ENCODE measurements at regions not wholly inside any gene's neighbourhood (a gene's known extent, or its start where the extent isn't known, plus 50 kb on each side); places are given as distances from the start of the nearest gene placed in this dataset.

GRCh38 chr4:108527723-108528122, 92.7 kb upstream of the RPL34 start:
- DNase-seq (ENCODE audit: low spot score): no peak

- no peak for DNase-seq (ENCODE audit: low spot score)
These were observed 99.6 kb upstream of the RPL34 start for GRCh38 chr4:108520807-108521206.

- no peak for DNase-seq (ENCODE audit: low spot score)
These were observed 100.3 kb upstream of the RPL34 start for GRCh38 chr4:108519911-108520601.

GRCh38 chr4:108519208-108519833, 101.1 kb upstream of the RPL34 start:
- no peak for DNase-seq (ENCODE audit: low spot score)

- peak; percentile 72 for DNase-seq (ENCODE audit: low spot score)
These were observed 107.5 kb upstream of the RPL34 start for GRCh38 chr4:108512615-108513505.

GRCh38 chr4:108511618-108512017, 108.8 kb upstream of the RPL34 start:
- peak; percentile 60 for DNase-seq (ENCODE audit: low spot score)

- no peak for DNase-seq (ENCODE audit: low spot score)
These were observed 118.0 kb upstream of the RPL34 start for GRCh38 chr4:108502356-108502755.

- no peak for DNase-seq (ENCODE audit: low spot score)
These were observed 121.5 kb upstream of the RPL34 start for GRCh38 chr4:108498925-108499324.

GRCh38 chr4:108493596-108493931, 126.8 kb upstream of the RPL34 start:
- no peak for DNase-seq (ENCODE audit: low spot score)

- no peak for DNase-seq (ENCODE audit: low spot score)
These were observed 127.4 kb upstream of the RPL34 start for GRCh38 chr4:108492816-108493595.

GRCh38 chr4:108488865-108489264, 131.5 kb upstream of the RPL34 start:
- DNase-seq (ENCODE audit: low spot score): no peak

GRCh38 chr4:108486046-108486445, 134.3 kb upstream of the RPL34 start:
- DNase-seq (ENCODE audit: low spot score): no peak

- DNase-seq (ENCODE audit: low spot score): no peak
These were observed 136.2 kb upstream of the RPL34 start for GRCh38 chr4:108484187-108484586.

GRCh38 chr4:108483650-108484049, 136.7 kb upstream of the RPL34 start:
- no peak for DNase-seq (ENCODE audit: low spot score)

GRCh38 chr4:108483079-108483478, 137.3 kb upstream of the RPL34 start:
- no peak for DNase-seq (ENCODE audit: low spot score)

- DNase-seq (ENCODE audit: low spot score): no peak
These were observed 139.5 kb upstream of the RPL34 start for GRCh38 chr4:108480881-108481280.

- no peak for DNase-seq (ENCODE audit: low spot score)
These were observed 142.8 kb upstream of the RPL34 start for GRCh38 chr4:108477527-108478108.

- no peak for DNase-seq (ENCODE audit: low spot score)
These were observed 147.1 kb upstream of the RPL34 start for GRCh38 chr4:108473163-108473720.

GRCh38 chr4:108466936-108467902, 153.2 kb upstream of the RPL34 start:
- DNase-seq (ENCODE audit: low spot score): peak; percentile 78

- DNase-seq (ENCODE audit: low spot score): no peak
These were observed 154.4 kb upstream of the RPL34 start for GRCh38 chr4:108465886-108466500.

All from COLO829 (cell line).